Caco-2 (cell line): ENCODE measurements at regions not wholly inside any gene's neighbourhood (a gene's known extent, or its start where the extent isn't known, plus 50 kb on each side); places are given as distances from the start of the nearest gene placed in this dataset.

Source experiments
- BruUV-seq: library from RNA; stranded (reverse); fragments of 400-500 nt; replicated peaks from 2 replicates; lab custom pipeline; 2021; lab: Mats Ljungman, UMichigan
- CTCF ChIA-PET: fragments of 300-600 bp; sonication (Branson Sonifier 250); formaldehyde crosslinking; loops from one replicate; lab custom pipeline; 2022; ENCODE audit warnings: antibody characterized with exemption; lab: Charles Lee
- POLR2A ChIA-PET: fragments of 300-600 bp; sonication (Branson Sonifier 250); formaldehyde crosslinking; loops from one replicate; lab custom pipeline; 2022; ENCODE audit warnings: antibody characterized with exemption; lab: Charles Lee
- DNase-seq, 2 experiments: peaks; one replicate each; pipeline versions ENCODE4 v3.0.0 to v3.0.0-alpha.2; 2020 to 2022
- H3K27me3 ChIP-seq: replicated peaks from 2 replicates; pipeline ENCODE4 v1.6.0; 2011; ENCODE audit warnings: low read length; ENCODE audit not compliant: control insufficient read depth, insufficient read depth
- H3K36me3 ChIP-seq: 2 replicates; pipeline ENCODE4 v1.5.1; 2011; ENCODE audit warnings: low read length; ENCODE audit not compliant: control insufficient read depth, insufficient read depth
- H3K4me1 ChIP-seq: fragments of 250-450 bp; sonication (Bioruptor Pico); 2 replicates; pipeline ENCODE4 v1.5.1; 2020; ENCODE audit warnings: mild to moderate bottlenecking
- H3K4me3 ChIP-seq: 2 replicates; pipeline ENCODE4 v1.5.1; 2011; ENCODE audit warnings: low read depth, mild to moderate bottlenecking, control low read depth, low read length
- H3K9me3 ChIP-seq: fragments of 250-450 bp; sonication (Bioruptor Pico); 2 replicates; pipeline ENCODE4 v1.5.1; 2020; ENCODE audit warnings: mild to moderate bottlenecking, moderate library complexity
- H3K27ac Mint-ChIP-seq: one replicate; pipeline ENCODE4 v1.8.0; 2022; ENCODE audit warnings: mixed read lengths; ENCODE audit not compliant: unreplicated experiment
- H3K27me3 Mint-ChIP-seq: one replicate; pipeline ENCODE4 v1.8.0; 2022; ENCODE audit warnings: mixed read lengths; ENCODE audit not compliant: insufficient read depth, unreplicated experiment
- H3K36me3 Mint-ChIP-seq: one replicate; pipeline ENCODE4 v1.8.0; 2022; ENCODE audit warnings: mild to moderate bottlenecking, mixed read lengths; ENCODE audit not compliant: insufficient read depth, unreplicated experiment
- H3K4me1 Mint-ChIP-seq: one replicate; pipeline ENCODE4 v1.8.0; 2022; ENCODE audit warnings: low read depth, mixed read lengths; ENCODE audit not compliant: unreplicated experiment
- H3K4me3 Mint-ChIP-seq: one replicate; pipeline ENCODE4 v1.8.0; 2022; ENCODE audit warnings: mild to moderate bottlenecking, moderate library complexity, mixed read lengths; ENCODE audit not compliant: unreplicated experiment
- H3K9me3 Mint-ChIP-seq: one replicate; pipeline ENCODE4 v1.8.0; 2022; ENCODE audit warnings: mixed read lengths; ENCODE audit not compliant: unreplicated experiment
- CTCF ChIP-seq, 2 experiments: fragments of 200-600 bp in 1 of 2; IDR thresholded peaks; 1 replicate in 1 of 2; 2 replicates in 1 of 2; pipeline versions ENCODE4 v1.5.1 to v1.8.0; 2011 to 2022; ENCODE audit warnings: antibody characterized with exemption in 1 of 2, control low read depth in 1 of 2, inconsistent platforms in 1 of 2, low read depth in 1 of 2, low read length in 1 of 2, mild to moderate bottlenecking in 1 of 2, moderate library complexity in 1 of 2; ENCODE audit not compliant: insufficient read depth in 1 of 2, severe bottlenecking in 1 of 2, unreplicated experiment in 1 of 2
- intact Hi-C: fragments of 100-400 bp; cut with micrococcal nuclease; formaldehyde crosslinking; loops from one replicate; pipeline ENCODE4 v1.10.0; 2022; ENCODE audit not compliant: unreplicated experiment

- no peaks in the 10 kb centered on the region for H3K27me3 ChIP-seq
- no peak for DNase-seq
- no peaks in the 10 kb centered on the region for H3K36me3 Mint-ChIP-seq
- H3K27ac Mint-ChIP-seq: no peak overlapping the region
- no peaks in the 10 kb centered on the region for H3K9me3 ChIP-seq
- no peak for TF ChIP-seq CTCF (IDR thresholded peaks at IDR 0.05; ENCODE audit: insufficient read depth in 1 of 2, low read depth in 1 of 2, low read length in 1 of 2, severe bottlenecking in 1 of 2, unreplicated experiment in 1 of 2)
- no peaks in the 10 kb centered on the region for H3K9me3 Mint-ChIP-seq
- H3K4me1 ChIP-seq: no peaks in the 10 kb centered on the region
- H3K27me3 Mint-ChIP-seq: no peaks in the 10 kb centered on the region
- CTCF ChIA-PET: no interaction called here
- H3K4me3 ChIP-seq: no peak overlapping the region
- intact Hi-C loops: no loop called here
- no TSS peak for BruUV-seq
- H3K4me3 Mint-ChIP-seq: no peak overlapping the region
- no peaks in the 10 kb centered on the region for H3K4me1 Mint-ChIP-seq
- POLR2A ChIA-PET: no interaction called here
- H3K36me3 ChIP-seq: no peaks in the 10 kb centered on the region
Observed at GRCh38 chr10:128472196-128472595, 346.0 kb upstream of the MKI67 start.

- Histone ChIP-seq H3K4me1 (no peaks in the 10 kb centered on the region), H3K36me3 (no peaks in the 10 kb centered on the region), H3K4me3 (no peak overlapping the region), H3K9me3 (no peaks in the 10 kb centered on the region), H3K27me3 (no peaks in the 10 kb centered on the region)
- no peaks in the 10 kb centered on the region for H3K36me3 Mint-ChIP-seq
- CTCF ChIA-PET: no interaction called here
- H3K27me3 Mint-ChIP-seq: no peaks in the 10 kb centered on the region
- no peak overlapping the region for H3K4me3 Mint-ChIP-seq
- no peaks in the 10 kb centered on the region for H3K9me3 Mint-ChIP-seq
- no TSS peak for BruUV-seq
- intact Hi-C loops: no loop called here
- POLR2A ChIA-PET: no interaction called here
- no peaks in the 10 kb centered on the region for H3K4me1 Mint-ChIP-seq
- H3K27ac Mint-ChIP-seq: no peak overlapping the region
- no peak for TF ChIP-seq CTCF (IDR thresholded peaks at IDR 0.05; ENCODE audit: insufficient read depth in 1 of 2, low read depth in 1 of 2, low read length in 1 of 2, severe bottlenecking in 1 of 2, unreplicated experiment in 1 of 2)
- no peak for DNase-seq
Observed at GRCh38 chr10:128473396-128473795, 347.2 kb upstream of the MKI67 start.

DNA sequence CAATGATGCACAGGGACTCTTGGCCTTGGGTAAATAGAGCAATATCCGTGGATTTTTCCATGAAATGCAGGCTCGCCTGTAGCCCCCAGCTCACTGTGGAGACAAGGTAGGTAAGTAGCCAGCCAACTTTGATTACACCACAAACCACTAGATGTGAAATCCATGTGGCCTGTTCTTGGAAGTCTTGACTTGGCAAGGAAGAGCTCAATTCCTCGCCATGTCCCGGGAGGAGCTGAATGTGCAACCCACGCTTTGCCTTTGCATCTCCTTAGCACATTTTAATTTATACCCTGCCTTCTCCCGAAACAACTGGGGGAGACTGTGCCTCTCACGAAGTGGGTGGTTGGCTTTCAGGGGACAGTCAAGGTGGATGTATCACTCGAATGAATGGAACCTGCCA, 347.7 kb upstream of the MKI67 start:
- no peak for DNase-seq
- Mint-ChIP-seq H3K4me3 (no peak overlapping the region), H3K4me1 (no peaks in the 10 kb centered on the region), H3K27me3 (no peaks in the 10 kb centered on the region), H3K9me3 (no peaks in the 10 kb centered on the region), H3K27ac (no peak overlapping the region), H3K36me3 (no peaks in the 10 kb centered on the region)
- BruUV-seq: no TSS peak
- Histone ChIP-seq H3K36me3 (no peaks in the 10 kb centered on the region), H3K4me3 (no peak overlapping the region), H3K27me3 (no peaks in the 10 kb centered on the region), H3K9me3 (no peaks in the 10 kb centered on the region), H3K4me1 (no peaks in the 10 kb centered on the region)
- intact Hi-C loops: no loop called here
- TF ChIP-seq CTCF (IDR thresholded peaks at IDR 0.05; ENCODE audit: insufficient read depth in 1 of 2, low read depth in 1 of 2, low read length in 1 of 2, severe bottlenecking in 1 of 2, unreplicated experiment in 1 of 2): no peak
- ChIA-PET CTCF (no interaction called here), POLR2A (no interaction called here)
